Retinal pigment epithelial cell (primary cell): ENCODE measurements at regions not wholly inside any gene's neighbourhood (a gene's known extent, or its start where the extent isn't known, plus 50 kb on each side); places are given as distances from the start of the nearest gene placed in this dataset.
"Not testable (repeated sequence)": the region's sequence is repeated elsewhere in the genome, so short reads cannot be mapped to it uniquely, and the experiment has no call there.

ENCODE experiments used
- DNase-seq: peaks from one replicate; pipeline ENCODE4 v3.0.0-alpha.2; 2010; ENCODE audit warnings: low read depth
- H3K4me3 ChIP-seq: 2 replicates; pipeline ENCODE4 v1.5.1; 2011; ENCODE audit warnings: mild to moderate bottlenecking, low read length, control low read depth, moderate library complexity
- TF ChIP-seq, protein P1 (sequence below): conservative IDR thresholded peaks from 2 replicates; pipeline ENCODE4 v1.5.1; 2011; ENCODE audit warnings: low read depth, low read length, control low read depth, inconsistent platforms

DNA sequence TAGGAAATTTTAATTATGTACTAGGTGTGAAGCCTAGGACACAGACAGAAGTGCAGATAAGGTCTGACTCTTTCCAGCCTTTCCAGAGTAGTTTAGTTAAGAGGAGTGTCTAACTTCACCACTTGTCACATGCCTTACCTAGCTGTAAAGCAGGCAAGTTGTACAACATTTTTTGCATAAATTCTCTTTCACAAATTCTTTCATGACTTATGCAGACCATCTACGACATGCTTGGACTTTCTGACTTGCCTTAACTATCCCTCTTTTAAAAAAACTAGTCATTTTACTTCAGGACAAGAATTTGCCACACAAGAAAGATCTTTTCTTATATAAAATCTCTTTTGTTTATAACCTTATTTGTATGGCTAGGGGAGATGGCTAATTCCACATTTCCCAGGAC is 1273.6 kb upstream of the SLC39A10 start:
- TF ChIP-seq, protein P1, sequence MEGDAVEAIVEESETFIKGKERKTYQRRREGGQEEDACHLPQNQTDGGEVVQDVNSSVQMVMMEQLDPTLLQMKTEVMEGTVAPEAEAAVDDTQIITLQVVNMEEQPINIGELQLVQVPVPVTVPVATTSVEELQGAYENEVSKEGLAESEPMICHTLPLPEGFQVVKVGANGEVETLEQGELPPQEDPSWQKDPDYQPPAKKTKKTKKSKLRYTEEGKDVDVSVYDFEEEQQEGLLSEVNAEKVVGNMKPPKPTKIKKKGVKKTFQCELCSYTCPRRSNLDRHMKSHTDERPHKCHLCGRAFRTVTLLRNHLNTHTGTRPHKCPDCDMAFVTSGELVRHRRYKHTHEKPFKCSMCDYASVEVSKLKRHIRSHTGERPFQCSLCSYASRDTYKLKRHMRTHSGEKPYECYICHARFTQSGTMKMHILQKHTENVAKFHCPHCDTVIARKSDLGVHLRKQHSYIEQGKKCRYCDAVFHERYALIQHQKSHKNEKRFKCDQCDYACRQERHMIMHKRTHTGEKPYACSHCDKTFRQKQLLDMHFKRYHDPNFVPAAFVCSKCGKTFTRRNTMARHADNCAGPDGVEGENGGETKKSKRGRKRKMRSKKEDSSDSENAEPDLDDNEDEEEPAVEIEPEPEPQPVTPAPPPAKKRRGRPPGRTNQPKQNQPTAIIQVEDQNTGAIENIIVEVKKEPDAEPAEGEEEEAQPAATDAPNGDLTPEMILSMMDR = no peak
- no peak overlapping the region for H3K4me3 ChIP-seq
- DNase-seq = no peak

DNA sequence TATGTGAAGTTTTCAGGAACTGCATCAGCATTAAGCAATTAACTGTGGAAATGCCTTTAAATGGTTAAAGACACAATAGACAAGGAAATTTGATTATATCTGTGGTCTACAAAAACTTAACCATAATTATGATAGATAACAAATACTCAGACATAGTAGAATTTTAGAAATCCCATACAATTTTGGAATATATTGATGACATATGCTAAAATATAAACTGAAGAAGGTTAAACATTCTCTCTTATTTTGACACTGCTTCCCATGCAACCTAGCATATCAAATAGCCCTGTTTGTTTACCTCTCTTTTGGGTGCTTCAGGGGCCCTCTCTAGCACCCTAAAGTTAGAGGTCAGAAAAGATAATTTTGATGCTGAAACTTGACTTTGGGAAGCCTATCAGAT is 1274.8 kb upstream of the SLC39A10 start:
- DNase-seq = no peak
- no peak overlapping the region for H3K4me3 ChIP-seq
- TF ChIP-seq, protein P1 = no peak

DNA sequence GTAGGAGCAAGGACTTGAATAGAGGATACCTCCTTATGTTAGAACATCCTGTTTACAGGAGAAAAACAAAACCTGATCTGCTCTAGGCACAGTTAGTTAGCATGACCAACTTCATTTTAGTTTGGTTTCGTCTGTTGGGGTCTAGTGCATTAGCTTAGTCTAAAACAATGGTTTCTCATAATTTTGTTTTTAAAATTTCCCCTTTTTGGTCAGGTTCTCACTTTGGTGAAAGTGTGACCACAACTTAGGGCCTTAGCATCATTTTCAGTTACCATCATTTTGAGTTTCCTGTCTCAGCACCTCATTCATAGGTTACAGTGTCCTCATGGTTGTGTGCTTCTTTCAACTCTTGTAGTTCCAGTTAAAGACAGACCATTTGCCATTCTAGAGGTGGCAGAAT is 1277.0 kb upstream of the SLC39A10 start:
- no peak overlapping the region for H3K4me3 ChIP-seq
- TF ChIP-seq, protein P1 = no peak
- DNase-seq = no peak

DNA sequence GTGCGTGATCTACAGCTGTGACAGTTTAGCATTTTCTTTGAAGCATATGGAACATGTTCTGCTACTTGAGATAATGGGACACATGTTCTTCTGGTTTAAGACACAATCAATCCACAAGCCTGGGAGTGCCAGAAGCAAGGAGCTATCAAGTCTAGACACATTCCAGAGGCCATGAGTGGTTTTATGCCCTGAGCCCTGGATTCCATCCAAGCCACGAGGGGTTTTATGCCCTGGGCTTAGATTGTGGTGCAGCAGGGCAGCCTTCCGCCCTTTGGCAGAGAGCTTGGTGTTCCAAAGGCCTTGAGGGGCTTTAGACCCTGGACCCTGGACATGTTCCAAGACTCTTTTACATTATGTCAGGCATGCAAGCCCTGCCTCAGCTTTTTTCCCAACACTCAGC is 1289.6 kb upstream of the SLC39A10 start:
- DNase-seq = not testable (repeated sequence)

DNA sequence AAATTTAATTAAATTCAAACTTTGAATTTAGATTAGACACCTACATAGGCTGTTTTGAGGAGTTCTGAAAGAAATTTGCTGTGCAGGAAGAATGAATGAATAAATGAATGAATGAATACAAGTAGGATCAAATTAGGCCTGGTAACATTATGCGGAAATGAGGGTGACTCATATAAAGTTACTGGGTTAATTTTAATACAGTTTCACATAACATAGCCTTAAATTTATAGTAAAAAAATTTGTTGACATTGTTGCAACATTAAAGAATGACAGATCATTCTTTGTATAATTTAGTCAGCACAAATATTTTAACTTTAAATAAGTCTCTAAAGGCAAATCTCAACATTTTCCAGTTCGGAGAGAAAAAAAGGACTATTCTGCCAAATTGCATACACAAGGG is 1293.1 kb upstream of the SLC39A10 start:
- DNase-seq = no peak
- TF ChIP-seq, protein P1 = no peak
- no peak overlapping the region for H3K4me3 ChIP-seq

More for the DNA sequence above, 1289.6 kb upstream of the SLC39A10 start:
- not testable (repeated sequence) for H3K4me3 ChIP-seq

DNA sequence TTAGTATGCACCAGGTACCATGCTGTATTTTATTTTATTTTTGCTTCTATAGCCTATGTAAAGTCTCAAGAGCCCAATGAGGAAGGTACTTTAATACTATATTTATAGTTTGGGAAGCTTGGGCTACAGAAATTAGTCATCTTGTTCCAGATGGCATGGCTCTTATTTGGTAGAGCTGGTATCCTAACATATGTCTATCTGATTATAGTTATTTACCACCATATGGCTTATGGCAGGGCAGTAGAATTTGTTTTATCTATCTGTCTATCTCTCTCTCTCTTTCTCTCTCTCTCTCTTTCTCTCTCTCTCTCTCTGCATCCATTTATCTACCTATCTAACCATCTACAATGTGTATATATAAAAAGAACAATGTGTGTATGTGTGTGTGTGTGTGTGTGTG is 1293.7 kb upstream of the SLC39A10 start:
- DNase-seq = no peak
- TF ChIP-seq, protein P1 = no peak
- H3K4me3 ChIP-seq = no peak overlapping the region

DNA sequence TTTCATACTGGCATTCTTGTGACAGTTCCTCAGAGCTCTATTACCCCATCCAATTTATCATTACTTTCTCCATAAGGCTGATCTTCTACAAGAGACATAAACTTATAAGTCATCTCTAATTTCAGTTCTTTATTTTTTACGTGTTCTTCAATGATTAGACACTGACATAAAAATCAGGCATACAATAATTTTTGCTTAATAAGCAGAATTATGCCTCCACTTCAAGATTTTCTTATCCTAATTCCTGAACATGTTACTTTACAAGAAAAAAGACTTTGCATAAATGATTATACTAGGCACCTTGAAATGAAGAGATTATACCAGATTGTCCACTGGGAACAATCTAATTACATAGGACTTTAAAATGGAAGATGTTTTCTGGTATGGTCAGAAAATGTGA is 1304.5 kb upstream of the SLC39A10 start:
- TF ChIP-seq, protein P1 = no peak
- no peak overlapping the region for H3K4me3 ChIP-seq
- DNase-seq = no peak

DNA sequence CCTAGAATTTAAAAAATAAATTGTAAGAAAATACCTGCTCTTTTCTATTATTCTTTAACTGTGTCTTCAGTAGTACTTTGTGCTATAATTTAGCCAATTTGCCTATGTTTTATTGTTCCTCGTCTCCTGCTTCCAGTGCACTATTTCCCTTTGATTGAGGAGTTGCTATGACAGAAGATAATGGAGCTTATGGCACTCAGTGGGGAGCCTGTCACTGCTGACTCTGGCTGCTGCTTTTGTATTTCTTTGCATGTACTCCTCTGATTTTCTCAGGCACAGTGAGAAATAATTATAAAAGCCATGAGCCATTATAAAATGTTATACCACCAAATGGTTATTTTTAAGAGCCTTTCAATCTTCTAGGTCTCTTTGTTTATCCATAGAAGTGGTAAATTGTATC is 1310.8 kb upstream of the SLC39A10 start:
- TF ChIP-seq, protein P1 = no peak
- no peak overlapping the region for H3K4me3 ChIP-seq
- no peak for DNase-seq
